ENCODE measurements at regions not wholly inside any gene's neighbourhood (a gene's known extent, or its start where the extent isn't known, plus 50 kb on each side); places are given as distances from the start of the nearest gene placed in this dataset.

DNA sequence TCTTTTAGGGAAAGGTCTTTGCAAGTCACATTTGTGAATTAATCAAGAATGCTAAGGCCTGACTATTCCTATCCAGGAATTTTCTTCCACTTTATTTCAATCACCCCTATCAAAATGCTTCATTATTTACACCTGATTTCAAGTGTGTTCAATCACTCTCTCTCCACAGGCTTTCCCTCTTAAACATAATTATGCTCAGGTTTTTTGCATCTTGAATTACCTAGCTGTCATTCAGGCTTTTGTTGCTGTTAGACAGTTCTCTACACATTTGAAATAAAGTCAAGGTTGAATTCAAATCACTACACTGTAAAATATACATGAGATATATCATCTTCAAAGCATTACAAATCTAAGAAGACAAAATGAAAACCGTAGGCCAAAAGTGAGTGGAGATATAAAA lies 941.3 kb upstream of the SLITRK1 start:
- TF ChIP-seq POLR2A (IDR thresholded peaks at IDR 0.05; ENCODE audit: low read length) (no peak), GATA1 (IDR thresholded peaks at IDR 0.05; ENCODE audit: low read depth, low read length) (no peak)

Measured in erythroblast (primary cell).